Ishikawa (cell line): ENCODE measurements at regions not wholly inside any gene's neighbourhood (a gene's known extent, or its start where the extent isn't known, plus 50 kb on each side); places are given as distances from the start of the nearest gene placed in this dataset.

Source experiments
- CEBPB ChIP-seq: IDR thresholded peaks from 2 replicates; pipeline ENCODE4 v1.6.1; 2012
- CREB1 ChIP-seq: IDR thresholded peaks from 2 replicates; pipeline ENCODE4 v1.6.1; 2012; ENCODE audit warnings: low read depth
- EGR1 ChIP-seq: IDR thresholded peaks from 2 replicates; pipeline ENCODE4 v1.6.1; 2012
- EP300 ChIP-seq: IDR thresholded peaks from 2 replicates; pipeline ENCODE4 v1.6.1; 2012; ENCODE audit warnings: borderline replicate concordance
- FOXM1 ChIP-seq: IDR thresholded peaks from 2 replicates; pipeline ENCODE4 v1.6.1; 2012; ENCODE audit warnings: low read depth, borderline replicate concordance
- MAX ChIP-seq: IDR thresholded peaks from 2 replicates; pipeline ENCODE4 v1.6.1; 2012
- NFIC ChIP-seq: IDR thresholded peaks from 2 replicates; pipeline ENCODE4 v1.6.1; 2012
- RAD21 ChIP-seq: IDR thresholded peaks from 2 replicates; pipeline ENCODE4 v1.6.1; 2012; ENCODE audit warnings: low read depth
- REST ChIP-seq: IDR thresholded peaks from 2 replicates; pipeline ENCODE4 v1.6.1; 2012; ENCODE audit warnings: low read depth, mild to moderate bottlenecking
- TAF1 ChIP-seq: IDR thresholded peaks from 2 replicates; pipeline ENCODE4 v1.6.1; 2012; ENCODE audit warnings: low read depth, mild to moderate bottlenecking
- TCF12 ChIP-seq: IDR thresholded peaks from 2 replicates; pipeline ENCODE4 v1.6.1; 2012; ENCODE audit warnings: low read depth
- TEAD4 ChIP-seq: IDR thresholded peaks from 2 replicates; pipeline ENCODE4 v1.6.1; 2012
- YY1 ChIP-seq: IDR thresholded peaks from 2 replicates; pipeline ENCODE4 v1.6.1; 2012; ENCODE audit warnings: low read depth
- ZBTB7A ChIP-seq: IDR thresholded peaks from 2 replicates; pipeline ENCODE4 v1.6.1; 2012; ENCODE audit warnings: low read depth
- TF ChIP-seq, protein P1 (sequence below): IDR thresholded peaks from 2 replicates; pipeline ENCODE4 v1.6.1; 2012

DNA sequence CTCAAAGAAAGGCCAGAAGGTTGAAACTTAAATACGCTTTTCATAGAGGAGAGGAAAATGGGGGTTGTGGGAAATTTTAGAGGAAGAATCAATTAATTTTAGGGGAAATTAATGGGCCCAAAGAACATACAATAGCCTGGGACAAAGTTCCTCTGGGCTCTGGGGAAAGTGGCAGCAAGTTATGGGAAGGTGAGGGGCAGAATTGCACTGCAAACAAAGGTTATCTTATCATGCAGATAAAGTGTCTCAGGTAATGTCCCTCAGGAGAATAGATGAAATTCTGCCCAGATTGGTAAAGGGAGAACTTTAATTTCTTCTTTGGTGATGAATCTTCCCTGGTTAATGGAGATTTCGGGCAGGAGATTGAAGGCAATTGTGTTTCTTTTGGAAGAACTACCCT is 326.1 kb upstream of the SLC24A2 start:
- TF ChIP-seq EGR1 = no peak
- no peak for TF ChIP-seq REST

DNA sequence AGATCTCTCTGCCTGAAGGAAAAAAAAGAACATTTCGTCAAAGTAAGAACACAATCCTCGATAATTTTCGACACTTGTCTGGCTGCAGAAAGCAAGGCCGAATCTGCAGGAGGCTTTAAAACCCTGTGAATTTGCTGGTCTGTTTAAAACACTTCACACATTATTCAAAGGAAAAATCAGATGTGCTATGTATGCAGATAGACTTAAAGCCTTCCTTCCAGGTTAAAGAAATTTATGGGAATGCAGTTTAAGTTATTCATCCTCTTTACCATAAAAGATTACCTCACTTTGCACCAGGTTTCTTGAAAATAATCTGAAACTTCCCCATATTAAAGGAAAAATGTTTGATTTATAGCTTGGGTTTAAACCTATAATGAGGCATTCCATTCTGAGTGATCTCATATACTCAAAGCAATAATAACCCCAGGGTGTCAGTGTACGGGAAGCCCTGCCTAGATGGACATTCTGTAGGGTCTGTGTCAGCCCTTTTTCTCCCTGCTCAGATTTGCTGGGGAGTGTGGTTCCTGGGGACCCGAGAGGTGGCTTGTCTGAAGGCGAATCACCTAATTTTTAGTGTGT is 323.5 kb upstream of the SLC24A2 start:
- no peak for TF ChIP-seq EGR1
- no peak for TF ChIP-seq YY1
- TF ChIP-seq RAD21 = no peak
- no peak for TF ChIP-seq TEAD4
- no peak for TF ChIP-seq FOXM1
- no peak for TF ChIP-seq TCF12
- no peak for TF ChIP-seq EP300
- no peak for TF ChIP-seq CREB1
- TF ChIP-seq TAF1 = no peak
- no peak for TF ChIP-seq ZBTB7A
- TF ChIP-seq NFIC = no peak
- TF ChIP-seq MAX = no peak
- TF ChIP-seq, protein P1, sequence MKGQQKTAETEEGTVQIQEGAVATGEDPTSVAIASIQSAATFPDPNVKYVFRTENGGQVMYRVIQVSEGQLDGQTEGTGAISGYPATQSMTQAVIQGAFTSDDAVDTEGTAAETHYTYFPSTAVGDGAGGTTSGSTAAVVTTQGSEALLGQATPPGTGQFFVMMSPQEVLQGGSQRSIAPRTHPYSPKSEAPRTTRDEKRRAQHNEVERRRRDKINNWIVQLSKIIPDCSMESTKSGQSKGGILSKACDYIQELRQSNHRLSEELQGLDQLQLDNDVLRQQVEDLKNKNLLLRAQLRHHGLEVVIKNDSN = no peak
- no peak for TF ChIP-seq CEBPB
- TF ChIP-seq REST = no peak

DNA sequence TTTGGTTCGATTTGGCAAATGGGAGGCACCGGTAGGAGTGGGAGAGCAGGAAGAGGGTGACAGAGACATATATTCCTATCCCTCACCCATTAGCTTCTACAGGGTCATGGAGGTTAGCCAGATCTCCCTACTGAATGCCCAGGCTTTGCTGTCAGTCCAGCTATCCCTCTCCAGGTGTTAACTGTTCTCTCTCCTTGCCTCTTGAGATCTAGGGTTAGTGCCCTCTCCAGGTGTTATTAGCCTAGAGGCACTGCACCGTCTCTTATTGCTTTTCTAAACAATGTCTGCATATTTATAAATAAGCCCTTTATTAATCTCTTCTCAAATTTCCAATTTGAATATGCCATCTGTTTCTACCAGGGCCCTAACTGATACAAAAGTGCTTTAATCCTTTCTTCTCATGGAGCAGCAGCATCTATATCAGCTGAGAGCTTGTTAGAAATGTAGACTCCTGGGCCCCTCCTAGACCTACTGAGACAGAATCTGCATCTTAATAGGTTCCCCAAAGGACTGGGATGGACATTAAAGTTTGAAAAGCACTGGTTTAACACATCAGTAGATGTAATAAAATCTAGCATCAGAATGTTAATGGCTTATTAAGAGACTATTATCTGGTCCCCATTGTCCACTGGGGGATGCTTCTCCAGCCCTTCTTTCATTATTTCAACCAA is 322.5 kb upstream of the SLC24A2 start:
- TF ChIP-seq TAF1 (no peak), CREB1 (no peak), TCF12 (no peak), NFIC (no peak), REST (no peak), FOXM1 (no peak), CEBPB (no peak), RAD21 (no peak), MAX (no peak), EP300 (no peak), EGR1 (no peak), TEAD4 (no peak), ZBTB7A (no peak), YY1 (no peak)
- TF ChIP-seq, protein P1 = no peak

- TF ChIP-seq CEBPB (no peak), TAF1 (no peak), TCF12 (no peak), MAX (no peak), FOXM1 (no peak), REST (no peak), YY1 (no peak), EGR1 (no peak), NFIC (no peak), ZBTB7A (no peak), EP300 (no peak), RAD21 (no peak), TEAD4 (no peak), CREB1 (no peak)
- TF ChIP-seq, protein P1 = no peak
These were observed 306.7 kb upstream of the SLC24A2 start for GRCh38 chr9:20095430-20096092.
